Panc1 (cell line): ENCODE measurements at regions not wholly inside any gene's neighbourhood (a gene's known extent, or its start where the extent isn't known, plus 50 kb on each side); places are given as distances from the start of the nearest gene placed in this dataset.

Source experiments
- ATAC-seq: fragments of 200-7000 bp; cut with Tn5 transposase; 2 replicates; pipeline ENCODE4 v1.9.1; 2020; ENCODE audit warnings: mild to moderate bottlenecking, moderate library complexity
- BruUV-seq: library from RNA; stranded (reverse); fragments of 400-500 nt; replicated peaks from 2 replicates; lab custom pipeline; 2021; lab: Mats Ljungman, UMichigan
- CTCF ChIA-PET: fragments of 300-600 bp; sonication (Branson Sonifier 250); formaldehyde crosslinking; loops from one replicate; lab custom pipeline; 2022; ENCODE audit warnings: antibody characterized with exemption; lab: Charles Lee
- POLR2A ChIA-PET: fragments of 300-600 bp; sonication (Branson Sonifier 250); formaldehyde crosslinking; loops from one replicate; lab custom pipeline; 2022; ENCODE audit warnings: antibody characterized with exemption; lab: Charles Lee
- DNase-seq: peaks from one replicate; pipeline ENCODE4 v3.0.0-alpha.2; 2010; ENCODE audit warnings: low read depth, low spot score
- H3K27ac ChIP-seq: 2 replicates; pipeline ENCODE4 v1.5.1; 2011; ENCODE audit warnings: mild to moderate bottlenecking, low read length, inconsistent platforms
- H3K27me3 ChIP-seq: fragments of 200-500 bp; sonication (Bioruptor generic); 2 replicates; pipeline ENCODE4 v1.6.0; 2014; ENCODE audit warnings: low read length, inconsistent platforms; ENCODE audit not compliant: control insufficient read depth, insufficient read depth
- H3K36me3 ChIP-seq: fragments of 200-500 bp; sonication (Bioruptor generic); 2 replicates; pipeline ENCODE4 v1.5.1; 2014; ENCODE audit warnings: inconsistent platforms, mild to moderate bottlenecking, low read length, moderate library complexity; ENCODE audit not compliant: control insufficient read depth, insufficient read depth
- H3K4me1 ChIP-seq: 2 replicates; pipeline ENCODE4 v1.5.1; 2011; ENCODE audit warnings: inconsistent platforms, mild to moderate bottlenecking, low read length, moderate library complexity; ENCODE audit not compliant: control insufficient read depth, insufficient read depth
- H3K4me3 ChIP-seq, 2 experiments: 2 replicates each; pipeline ENCODE4 v1.5.1; 2011 to 2012; ENCODE audit warnings: low read depth in 2 of 2, low read length in 2 of 2, mild to moderate bottlenecking in 2 of 2, inconsistent platforms in 1 of 2, moderate library complexity in 1 of 2
- H3K9me3 ChIP-seq: fragments of 200-500 bp; sonication (Bioruptor generic); 2 replicates; pipeline ENCODE4 v1.5.1; 2014; ENCODE audit warnings: low read depth, mild to moderate bottlenecking, inconsistent platforms, low read length, moderate library complexity; ENCODE audit not compliant: control insufficient read depth, insufficient read depth
- POLR2AphosphoS5 ChIP-seq: IDR thresholded peaks from 2 replicates; pipeline ENCODE4 v1.6.1; 2012; ENCODE audit warnings: mild to moderate bottlenecking, low read depth, low read length, moderate library complexity
- SIN3A ChIP-seq: IDR thresholded peaks from 2 replicates; pipeline ENCODE4 v1.6.1; 2012; ENCODE audit warnings: low read depth, mild to moderate bottlenecking, low read length, moderate library complexity, borderline replicate concordance; ENCODE audit not compliant: insufficient read depth
- TCF7L2 ChIP-seq: IDR thresholded peaks from 2 replicates; pipeline ENCODE4 v1.6.1; 2011; ENCODE audit warnings: mild to moderate bottlenecking, low read depth, low read length, inconsistent platforms
- in situ Hi-C: cut with HindIII; loops from 2 replicates; pipeline ENCODE4 v1.10.0; 2016; ENCODE audit warnings: low sequenced_read_pairs, low pct_unique_long_range_greater_than_20kb
- intact Hi-C: fragments of 100-400 bp; cut with micrococcal nuclease; formaldehyde crosslinking; loops from one replicate; pipeline ENCODE4 v1.10.0; 2022; ENCODE audit not compliant: unreplicated experiment
- TF ChIP-seq, protein P1 (sequence below): fragments of 450-650 bp; IDR thresholded peaks from 2 replicates; pipeline ENCODE4 v1.5.1; 2017; ENCODE audit warnings: mild to moderate bottlenecking
- TF ChIP-seq, protein P2 (sequence below), 2 experiments: IDR thresholded peaks; 2 replicates each; pipeline ENCODE4 v1.6.1; 2011 to 2012; ENCODE audit warnings: low read depth in 2 of 2, control low read depth in 1 of 2, low read length in 1 of 2, mild to moderate bottlenecking in 1 of 2, moderate library complexity in 1 of 2; ENCODE audit not compliant: insufficient read depth in 1 of 2

DNA sequence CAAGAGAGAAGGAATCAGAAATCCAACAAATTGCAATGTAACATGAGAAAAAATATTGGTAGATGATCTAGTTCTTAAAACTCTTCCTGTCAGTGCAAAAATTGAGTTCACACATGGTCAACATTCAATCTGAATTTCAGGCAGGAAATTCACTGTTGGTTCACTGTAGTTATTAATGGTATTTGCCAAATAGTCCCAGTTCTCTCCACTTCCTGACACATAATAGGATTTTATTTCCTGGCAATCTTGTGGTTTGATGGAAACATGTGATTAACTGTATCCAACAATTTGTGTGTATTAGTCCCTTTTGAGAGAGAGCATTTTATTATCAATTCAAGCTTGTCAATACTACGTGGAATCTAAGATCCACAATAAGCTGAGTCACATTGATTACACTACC lies 1103.1 kb downstream of the ROBO2 start:
- in situ Hi-C loops (no loop called here), intact Hi-C loops (no loop called here)
- no peaks in the 10 kb centered on the region for H3K36me3 ChIP-seq
- no peak overlapping the region for H3K4me3 ChIP-seq
- H3K4me1 ChIP-seq = no peaks in the 10 kb centered on the region
- TF ChIP-seq, protein P1, sequence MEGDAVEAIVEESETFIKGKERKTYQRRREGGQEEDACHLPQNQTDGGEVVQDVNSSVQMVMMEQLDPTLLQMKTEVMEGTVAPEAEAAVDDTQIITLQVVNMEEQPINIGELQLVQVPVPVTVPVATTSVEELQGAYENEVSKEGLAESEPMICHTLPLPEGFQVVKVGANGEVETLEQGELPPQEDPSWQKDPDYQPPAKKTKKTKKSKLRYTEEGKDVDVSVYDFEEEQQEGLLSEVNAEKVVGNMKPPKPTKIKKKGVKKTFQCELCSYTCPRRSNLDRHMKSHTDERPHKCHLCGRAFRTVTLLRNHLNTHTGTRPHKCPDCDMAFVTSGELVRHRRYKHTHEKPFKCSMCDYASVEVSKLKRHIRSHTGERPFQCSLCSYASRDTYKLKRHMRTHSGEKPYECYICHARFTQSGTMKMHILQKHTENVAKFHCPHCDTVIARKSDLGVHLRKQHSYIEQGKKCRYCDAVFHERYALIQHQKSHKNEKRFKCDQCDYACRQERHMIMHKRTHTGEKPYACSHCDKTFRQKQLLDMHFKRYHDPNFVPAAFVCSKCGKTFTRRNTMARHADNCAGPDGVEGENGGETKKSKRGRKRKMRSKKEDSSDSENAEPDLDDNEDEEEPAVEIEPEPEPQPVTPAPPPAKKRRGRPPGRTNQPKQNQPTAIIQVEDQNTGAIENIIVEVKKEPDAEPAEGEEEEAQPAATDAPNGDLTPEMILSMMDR = no peak
- TF ChIP-seq POLR2AphosphoS5 (no peak), TCF7L2 (no peak), SIN3A (no peak)
- TF ChIP-seq, protein P2, sequence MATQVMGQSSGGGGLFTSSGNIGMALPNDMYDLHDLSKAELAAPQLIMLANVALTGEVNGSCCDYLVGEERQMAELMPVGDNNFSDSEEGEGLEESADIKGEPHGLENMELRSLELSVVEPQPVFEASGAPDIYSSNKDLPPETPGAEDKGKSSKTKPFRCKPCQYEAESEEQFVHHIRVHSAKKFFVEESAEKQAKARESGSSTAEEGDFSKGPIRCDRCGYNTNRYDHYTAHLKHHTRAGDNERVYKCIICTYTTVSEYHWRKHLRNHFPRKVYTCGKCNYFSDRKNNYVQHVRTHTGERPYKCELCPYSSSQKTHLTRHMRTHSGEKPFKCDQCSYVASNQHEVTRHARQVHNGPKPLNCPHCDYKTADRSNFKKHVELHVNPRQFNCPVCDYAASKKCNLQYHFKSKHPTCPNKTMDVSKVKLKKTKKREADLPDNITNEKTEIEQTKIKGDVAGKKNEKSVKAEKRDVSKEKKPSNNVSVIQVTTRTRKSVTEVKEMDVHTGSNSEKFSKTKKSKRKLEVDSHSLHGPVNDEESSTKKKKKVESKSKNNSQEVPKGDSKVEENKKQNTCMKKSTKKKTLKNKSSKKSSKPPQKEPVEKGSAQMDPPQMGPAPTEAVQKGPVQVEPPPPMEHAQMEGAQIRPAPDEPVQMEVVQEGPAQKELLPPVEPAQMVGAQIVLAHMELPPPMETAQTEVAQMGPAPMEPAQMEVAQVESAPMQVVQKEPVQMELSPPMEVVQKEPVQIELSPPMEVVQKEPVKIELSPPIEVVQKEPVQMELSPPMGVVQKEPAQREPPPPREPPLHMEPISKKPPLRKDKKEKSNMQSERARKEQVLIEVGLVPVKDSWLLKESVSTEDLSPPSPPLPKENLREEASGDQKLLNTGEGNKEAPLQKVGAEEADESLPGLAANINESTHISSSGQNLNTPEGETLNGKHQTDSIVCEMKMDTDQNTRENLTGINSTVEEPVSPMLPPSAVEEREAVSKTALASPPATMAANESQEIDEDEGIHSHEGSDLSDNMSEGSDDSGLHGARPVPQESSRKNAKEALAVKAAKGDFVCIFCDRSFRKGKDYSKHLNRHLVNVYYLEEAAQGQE (IDR thresholded peaks at IDR 0.05; ENCODE audit: insufficient read depth in 1 of 2, low read depth in 2 of 2, low read length in 1 of 2) = no peak
- POLR2A ChIA-PET = no interaction called here
- ATAC-seq = no peak
- no peaks in the 10 kb centered on the region for H3K27me3 ChIP-seq
- BruUV-seq = no TSS peak
- H3K27ac ChIP-seq = no peak overlapping the region
- no peaks in the 10 kb centered on the region for H3K9me3 ChIP-seq
- no peak for DNase-seq
- CTCF ChIA-PET = no interaction called here

DNA sequence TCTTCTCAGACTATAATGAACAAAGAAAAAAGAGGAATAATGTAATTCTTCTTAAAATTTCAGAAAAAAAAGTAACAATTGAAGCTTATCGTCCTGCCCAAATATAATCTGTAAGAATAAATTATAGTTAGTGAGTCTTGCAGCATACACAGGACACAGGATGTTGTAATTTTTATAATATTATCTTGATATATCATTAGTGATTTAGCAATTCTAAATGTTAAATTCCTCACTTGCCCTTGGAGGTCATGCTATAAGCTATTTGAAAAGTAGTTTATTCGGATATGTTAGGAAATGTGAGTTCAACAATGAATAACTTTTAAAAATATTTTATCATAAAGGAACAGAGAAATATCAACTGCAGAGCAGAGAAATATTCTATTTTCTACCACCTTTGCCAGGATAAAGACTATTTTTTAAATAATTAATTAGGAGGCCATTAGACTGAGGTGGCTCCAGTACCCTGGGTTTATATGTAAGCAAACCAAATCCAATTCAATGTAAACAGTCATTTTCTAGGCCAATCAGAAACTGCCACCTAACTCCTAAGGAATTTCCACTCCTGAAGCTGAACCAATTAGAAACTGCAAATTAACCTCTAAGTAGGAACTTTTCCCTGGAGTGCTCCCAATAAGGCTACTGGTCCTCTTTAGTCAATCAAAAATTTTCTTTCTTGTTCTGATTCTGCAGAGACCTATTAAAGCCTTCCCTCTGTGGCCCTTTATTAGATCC lies 1109.3 kb downstream of the ROBO2 start:
- no peak for ATAC-seq
- Histone ChIP-seq H3K36me3 (no peaks in the 10 kb centered on the region), H3K9me3 (no peaks in the 10 kb centered on the region), H3K27me3 (no peaks in the 10 kb centered on the region), H3K4me3 (no peak overlapping the region), H3K4me1 (no peaks in the 10 kb centered on the region), H3K27ac (no peak overlapping the region)
- intact Hi-C loops (no loop called here), in situ Hi-C loops (no loop called here)
- CTCF ChIA-PET = no interaction called here
- TF ChIP-seq, protein P1 = no peak
- TF ChIP-seq POLR2AphosphoS5 (no peak), TCF7L2 (no peak), SIN3A (no peak)
- TF ChIP-seq, protein P2 (IDR thresholded peaks at IDR 0.05; ENCODE audit: insufficient read depth in 1 of 2, low read depth in 2 of 2, low read length in 1 of 2) = no peak
- POLR2A ChIA-PET = no interaction called here
- DNase-seq = no peak
- no TSS peak for BruUV-seq
